Nucleus accumbens (tissue), 56 donors: ENCODE measurements at regions not wholly inside any gene's neighbourhood (a gene's known extent, or its start where the extent isn't known, plus 50 kb on each side); places are given as distances from the start of the nearest gene placed in this dataset.

Experiments used
- DNase-seq, 56 donors: peaks; one replicate each; lab custom pipeline; 2025; lab: John Stamatoyannopoulos, UW

DNA sequence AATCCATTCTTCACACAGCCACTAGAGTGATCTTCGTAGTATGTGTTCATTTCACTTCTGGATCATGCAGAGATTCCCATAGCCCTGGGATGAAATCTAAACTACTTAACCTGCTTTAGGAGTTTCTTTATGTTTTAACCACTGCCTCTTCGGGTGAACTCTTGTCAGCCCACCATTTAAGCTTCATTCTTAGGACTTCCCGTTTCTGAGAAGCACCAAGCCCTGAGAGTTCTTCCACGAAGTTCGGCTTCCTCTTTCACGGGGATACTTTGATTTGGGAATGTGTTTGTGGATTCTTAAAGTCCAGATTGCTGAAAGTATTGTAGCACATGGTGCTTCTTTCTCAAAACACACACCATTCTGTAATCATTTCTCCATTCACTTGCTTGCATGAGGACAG lies 205.0 kb downstream of the UBE2E3 start:
- DNase-seq = no peak

GRCh38 chr2:181185948-181186347 lies 205.5 kb downstream of the UBE2E3 start:
- no peak for DNase-seq

DNA sequence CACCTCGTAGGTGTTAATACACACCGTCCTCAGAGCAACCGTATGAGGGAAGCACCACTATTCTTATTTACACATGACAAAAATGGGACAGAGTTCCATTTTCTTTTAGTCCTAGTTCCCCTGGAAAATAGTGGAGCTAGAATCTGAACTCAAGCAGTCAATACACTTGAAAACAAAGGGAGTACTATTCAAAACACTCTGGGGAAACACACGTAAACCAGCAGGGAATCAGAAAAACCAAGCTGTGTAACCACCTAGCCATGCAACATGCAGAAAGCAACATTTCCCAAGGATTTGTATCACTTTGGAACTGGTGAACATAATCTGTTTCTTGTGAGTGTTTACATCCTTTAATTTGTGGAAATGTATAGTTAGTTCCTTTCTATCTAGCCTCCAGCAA lies 208.2 kb downstream of the UBE2E3 start:
- no peak for DNase-seq

- no peak for DNase-seq
Observed at GRCh38 chr2:181189951-181190350, 209.5 kb downstream of the UBE2E3 start.

DNA sequence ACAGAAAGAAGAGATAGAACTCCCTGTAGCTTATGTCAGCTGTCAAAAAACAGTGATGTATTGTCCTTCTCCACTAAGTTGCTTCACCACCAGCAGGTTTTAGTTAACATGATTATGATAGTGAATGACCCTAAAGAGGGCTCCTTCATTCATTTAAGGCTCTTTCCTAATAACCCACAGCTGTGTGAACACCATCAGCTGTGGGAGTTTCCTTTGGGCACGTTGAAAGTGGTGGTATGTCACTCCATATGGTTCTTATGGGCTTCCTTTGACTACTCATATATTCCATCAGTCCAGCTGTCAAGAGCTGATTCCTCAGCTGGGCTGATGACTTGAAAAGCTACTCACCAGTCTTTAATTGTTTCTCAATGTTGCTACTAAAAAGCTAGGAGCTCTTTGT lies 210.3 kb downstream of the UBE2E3 start:
- no peak for DNase-seq

- DNase-seq = no peak
Observed at GRCh38 chr2:181193550-181193949, 213.1 kb downstream of the UBE2E3 start.

DNA sequence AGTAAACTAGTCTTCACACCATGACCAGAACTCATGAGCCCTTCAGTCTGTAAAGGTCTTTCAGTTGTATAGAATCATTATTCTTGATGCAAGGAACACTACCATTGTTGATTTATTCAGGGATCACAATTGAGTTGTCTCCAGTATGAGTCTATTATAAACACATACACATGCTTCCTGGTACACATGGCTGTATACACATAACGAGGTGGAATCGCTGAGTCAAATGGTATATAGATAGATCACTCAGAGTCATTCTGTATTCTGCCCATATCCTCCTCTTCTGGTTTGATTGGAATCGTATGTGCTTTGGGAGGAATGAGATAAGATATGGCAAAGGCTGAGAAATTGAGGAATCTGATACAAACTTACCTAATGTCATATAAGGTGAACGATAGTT lies 216.0 kb downstream of the UBE2E3 start:
- no peak for DNase-seq

DNA sequence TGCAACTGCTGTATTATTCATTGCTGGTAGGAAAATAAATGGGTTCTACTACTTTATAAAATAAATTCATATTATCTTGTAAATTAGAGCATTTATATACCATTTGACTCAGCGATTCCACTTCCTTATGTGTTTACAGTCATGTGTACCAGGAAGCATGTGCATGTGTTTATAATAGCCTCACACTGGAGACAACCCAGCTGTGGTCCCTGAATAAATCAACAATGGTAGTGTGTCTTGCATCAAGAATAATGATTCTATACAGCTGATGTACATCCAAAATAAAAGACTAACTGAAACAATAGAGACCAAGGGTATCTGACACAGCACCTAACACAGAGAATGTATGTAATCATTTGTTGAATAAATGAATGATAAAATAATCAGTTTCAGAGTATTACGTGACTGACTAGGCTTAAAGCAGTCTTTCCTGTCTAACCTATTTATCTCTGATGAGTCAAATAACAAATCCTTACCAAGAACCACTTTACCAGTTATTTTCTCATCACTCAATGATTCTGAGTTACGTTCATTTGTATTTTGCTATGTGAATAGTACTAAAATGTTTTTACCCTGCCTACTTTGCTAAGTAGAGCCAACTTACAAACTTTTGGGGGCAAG lies 216.8 kb downstream of the UBE2E3 start:
- DNase-seq = no peak

DNA sequence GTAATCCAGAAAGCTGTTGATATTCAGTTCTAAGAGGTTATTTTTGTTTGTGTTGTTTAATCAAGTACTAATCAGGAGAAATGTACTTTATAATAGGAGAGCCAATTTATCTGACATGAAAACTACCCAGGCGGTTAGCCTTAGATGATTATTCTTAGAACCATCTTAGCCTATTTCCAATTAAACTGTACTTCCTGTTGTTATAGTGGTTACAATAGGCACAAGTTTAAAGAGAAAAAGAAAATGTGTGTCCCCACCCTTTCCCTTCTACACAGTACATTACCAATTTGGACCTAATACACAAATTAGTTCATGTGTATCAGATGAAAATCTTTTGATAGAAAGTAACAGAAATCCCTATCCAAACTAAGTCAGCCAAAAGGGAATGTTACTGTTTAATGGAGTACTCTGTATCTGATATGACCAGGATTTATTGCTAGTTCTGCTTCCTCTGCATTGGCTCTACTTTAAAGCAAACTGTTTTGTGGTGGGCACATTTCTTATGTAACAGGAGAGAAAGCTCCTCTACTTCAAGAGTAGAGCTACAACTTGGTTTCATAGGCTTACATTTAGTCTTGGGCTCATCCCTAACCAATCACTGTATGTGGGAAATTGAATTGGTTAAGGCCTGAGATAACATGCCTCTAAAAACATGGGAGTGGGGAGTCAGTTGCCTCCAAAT lies 217.9 kb downstream of the UBE2E3 start:
- DNase-seq = no peak

DNA sequence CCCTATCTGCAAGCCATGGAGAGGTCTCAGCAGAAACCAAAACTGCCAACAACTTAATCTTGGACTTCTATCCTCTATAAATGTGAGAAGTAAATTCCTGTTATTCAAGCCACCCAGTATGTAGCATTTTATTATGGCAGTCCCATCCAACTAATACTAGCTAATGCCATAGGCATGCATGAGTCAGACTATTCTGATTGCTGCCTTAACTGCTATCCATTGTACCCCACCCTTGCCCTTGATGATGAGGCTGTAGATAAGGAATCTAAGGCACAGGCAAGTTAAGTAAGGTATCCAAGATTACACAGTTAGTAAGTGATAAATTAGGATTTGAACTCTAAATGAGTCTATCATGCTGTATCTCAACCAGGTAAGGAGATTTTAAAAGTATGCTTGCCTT lies 223.0 kb downstream of the UBE2E3 start:
- no peak for DNase-seq

- no peak for DNase-seq
Observed at GRCh38 chr2:181203916-181204315, 223.5 kb downstream of the UBE2E3 start.

- DNase-seq = no peak
Observed at GRCh38 chr2:181218401-181218821, 238.0 kb downstream of the UBE2E3 start.

DNA sequence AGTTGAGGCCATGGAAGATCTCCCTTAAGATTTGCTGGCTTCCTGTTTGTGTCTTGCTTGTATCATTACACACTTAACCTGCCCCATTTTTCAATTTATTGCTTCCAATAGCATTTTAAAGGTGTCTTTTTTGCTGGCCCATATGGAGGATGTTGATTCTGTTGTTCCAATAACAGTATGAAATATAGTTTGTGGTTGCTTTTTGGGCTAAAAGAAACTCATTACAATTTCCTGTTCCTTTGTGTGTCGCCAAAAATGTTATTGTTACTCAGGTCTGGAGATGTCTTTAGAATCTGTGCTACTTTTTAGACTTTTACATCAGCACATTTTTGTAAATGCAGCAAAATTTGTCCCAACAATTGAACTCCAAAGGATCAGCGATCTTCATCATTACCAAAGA lies 234.0 kb upstream of the ITGA4 start:
- DNase-seq = no peak

DNA sequence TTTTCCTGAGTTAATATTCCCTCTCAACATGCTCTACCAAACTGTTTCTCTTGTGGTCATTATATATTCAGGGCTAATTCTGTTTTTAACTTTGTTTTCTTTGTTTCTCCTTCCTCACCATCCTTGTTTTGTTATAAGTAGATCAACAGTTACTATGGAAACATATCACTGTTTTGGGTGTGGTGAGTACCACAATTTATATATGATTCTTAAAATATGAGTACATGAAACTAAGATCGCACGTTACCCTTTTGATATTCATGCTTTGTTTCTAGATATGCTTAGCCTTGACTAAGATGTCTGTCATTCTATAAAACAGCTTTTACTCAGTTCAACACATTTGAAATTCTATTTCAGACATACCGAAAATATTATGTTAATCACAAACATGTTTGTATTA lies 232.3 kb upstream of the ITGA4 start:
- no peak for DNase-seq

DNA sequence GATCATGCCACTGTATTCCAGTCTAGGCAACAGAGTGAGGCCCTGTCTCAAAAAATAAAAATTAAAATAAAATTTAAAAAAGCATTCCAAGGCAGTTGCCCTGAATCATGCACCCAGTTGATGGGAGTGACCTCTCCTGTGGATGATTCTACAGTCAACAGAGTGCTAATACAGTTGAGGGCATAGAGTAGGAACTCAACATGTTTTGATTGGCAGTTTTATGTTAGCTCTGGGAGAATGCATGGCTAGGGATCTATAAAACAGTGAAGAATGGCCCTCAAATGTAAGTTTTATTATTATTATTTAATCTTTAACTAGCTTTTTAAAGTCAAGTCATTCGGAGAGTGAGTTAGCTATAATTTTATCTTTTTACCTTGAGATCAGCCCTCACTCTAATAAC lies 228.5 kb upstream of the ITGA4 start:
- DNase-seq = no peak

DNA sequence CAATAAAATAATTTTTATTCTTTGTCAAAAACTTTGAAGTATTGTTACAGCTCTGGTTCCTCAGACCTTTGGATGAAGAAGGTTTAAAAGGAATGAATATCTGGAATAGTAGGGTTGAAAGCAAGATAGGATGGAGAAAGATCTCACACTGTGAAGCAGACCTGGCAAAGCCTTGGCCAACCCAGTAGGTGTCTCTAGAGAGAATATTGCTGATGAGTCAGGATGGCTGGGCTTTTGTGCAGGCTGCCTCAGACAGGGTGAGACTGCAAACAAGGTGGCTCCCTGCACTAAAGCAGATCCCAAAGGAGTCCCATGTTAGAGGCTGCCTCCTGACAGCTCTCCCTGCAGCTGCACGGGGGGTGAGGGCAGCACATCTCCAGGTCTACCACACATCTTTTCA lies 226.0 kb upstream of the ITGA4 start:
- no peak for DNase-seq

- DNase-seq = no peak
Observed at GRCh38 chr2:181231886-181232621, 225.1 kb upstream of the ITGA4 start.

DNA sequence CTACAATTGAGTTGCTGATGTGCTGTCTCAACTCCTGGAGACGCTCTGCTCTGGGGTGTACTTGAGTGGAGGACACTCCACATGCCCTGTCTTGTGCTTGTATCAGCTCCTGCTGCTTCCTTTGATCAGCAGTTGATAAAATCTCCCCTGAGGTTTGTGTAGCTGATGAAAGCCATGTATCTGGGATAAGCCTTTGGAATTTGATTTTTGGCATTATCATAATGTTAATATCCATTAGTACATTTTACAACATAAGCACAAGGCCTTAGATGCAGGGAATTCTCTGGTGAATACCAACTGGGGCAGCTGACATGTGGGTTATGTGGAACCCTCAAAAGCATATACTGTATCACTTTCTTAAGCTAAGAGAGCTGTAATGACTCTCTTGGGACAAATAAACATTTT lies 222.7 kb upstream of the ITGA4 start:
- no peak for DNase-seq

DNA sequence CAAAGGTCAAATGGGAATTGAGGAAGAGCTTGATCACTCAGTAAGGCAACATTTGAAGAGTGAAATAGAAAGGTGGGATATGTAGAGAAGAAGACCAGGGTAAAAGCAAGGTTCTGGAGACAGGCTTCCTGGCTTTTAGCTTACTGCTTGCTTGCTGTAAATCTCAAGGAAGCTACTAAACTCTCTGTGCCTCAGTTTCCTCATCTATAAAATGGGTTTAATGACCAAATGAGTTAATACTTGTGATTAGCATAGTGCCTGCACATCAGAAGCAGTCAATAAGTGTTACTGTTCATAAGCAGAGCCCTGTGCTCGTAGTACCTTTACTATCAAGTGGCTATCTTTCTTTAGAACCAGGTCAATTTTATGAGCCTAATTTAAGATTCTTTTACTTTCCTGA lies 222.2 kb upstream of the ITGA4 start:
- DNase-seq = no peak

- DNase-seq = no peak
Observed at GRCh38 chr2:181235683-181236459, 221.3 kb upstream of the ITGA4 start.

DNA sequence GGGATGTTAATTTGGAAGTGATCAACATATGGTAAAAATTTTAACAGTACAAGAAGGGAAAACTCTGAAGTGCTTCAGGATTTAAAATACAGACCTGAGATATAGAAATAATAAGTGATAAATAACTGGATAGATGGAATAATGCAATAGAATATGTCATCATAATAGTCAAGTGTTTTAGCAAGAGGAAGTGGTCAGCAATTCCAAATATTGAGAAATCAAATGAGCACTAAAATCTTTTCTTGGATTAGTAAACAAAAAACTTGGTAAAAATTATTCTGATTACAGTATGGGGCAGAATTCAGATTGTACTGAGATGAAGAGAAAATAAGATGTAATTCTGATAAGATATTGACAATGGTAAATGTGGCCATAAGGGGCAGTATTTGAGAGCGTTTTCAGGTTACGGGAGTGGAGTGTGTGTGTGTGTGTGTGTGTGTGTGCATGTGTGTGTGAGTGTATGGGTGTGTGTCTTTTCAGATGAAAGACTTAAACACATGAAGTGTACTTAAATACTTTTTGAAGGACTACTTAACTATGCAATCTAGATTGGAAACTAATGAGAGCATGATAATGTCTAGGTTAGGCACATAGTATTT lies 217.9 kb upstream of the ITGA4 start:
- DNase-seq = no peak
